MM.1S (cell line): ENCODE measurements at regions not wholly inside any gene's neighbourhood (a gene's known extent, or its start where the extent isn't known, plus 50 kb on each side); places are given as distances from the start of the nearest gene placed in this dataset.

Experiments
- DNase-seq: peaks from one replicate; pipeline ENCODE4 v3.0.0-alpha.2; 2015
- H2AFZ ChIP-seq: fragments of 300-600 bp; sonication (generic); 2 replicates; pipeline ENCODE4 v1.6.0; 2016; ENCODE audit warnings: antibody characterized with exemption, low read length
- H3F3A ChIP-seq: fragments of 300-600 bp; sonication (generic); 2 replicates; pipeline ENCODE4 v1.6.1; 2016; ENCODE audit warnings: mild to moderate bottlenecking, antibody characterized with exemption, low read length, moderate library complexity, mixed read lengths; ENCODE audit not compliant: insufficient read depth
- H3K27ac ChIP-seq: fragments of 300-600 bp; sonication (generic); 2 replicates; pipeline ENCODE4 v1.5.1; 2016; ENCODE audit warnings: mild to moderate bottlenecking, low read length
- H3K27me3 ChIP-seq: fragments of 300-600 bp; sonication (generic); replicated peaks from 2 replicates; pipeline ENCODE4 v1.6.0; 2016; ENCODE audit warnings: low read length; ENCODE audit not compliant: insufficient read depth
- H3K36me3 ChIP-seq: fragments of 300-600 bp; sonication (generic); replicated peaks from 2 replicates; pipeline ENCODE4 v1.6.1; 2016; ENCODE audit warnings: mild to moderate bottlenecking, low read length, mixed read lengths; ENCODE audit not compliant: insufficient read depth
- H3K4me1 ChIP-seq: fragments of 300-600 bp; sonication (generic); 2 replicates; pipeline ENCODE4 v1.6.1; 2016; ENCODE audit warnings: low read length, mixed read lengths
- H3K4me2 ChIP-seq: fragments of 300-600 bp; sonication (generic); 2 replicates; pipeline ENCODE4 v1.6.0; 2016; ENCODE audit warnings: low read depth, low read length
- H3K4me3 ChIP-seq: fragments of 300-600 bp; sonication (generic); 2 replicates; pipeline ENCODE4 v1.5.1; 2016; ENCODE audit warnings: low read length, mixed read lengths
- H3K79me2 ChIP-seq: fragments of 300-600 bp; sonication (generic); 2 replicates; pipeline ENCODE4 v1.6.1; 2016; ENCODE audit warnings: mixed run types, low read length, mixed read lengths
- H3K9ac ChIP-seq: fragments of 300-600 bp; sonication (generic); 2 replicates; pipeline ENCODE4 v1.6.1; 2016; ENCODE audit warnings: low read length, mixed read lengths
- H3K9me2 ChIP-seq: fragments of 300-600 bp; sonication (generic); replicated peaks from 2 replicates; pipeline ENCODE4 v1.6.1; 2016; ENCODE audit warnings: mild to moderate bottlenecking, low read length, mixed read lengths; ENCODE audit not compliant: insufficient read depth
- H3K9me3 ChIP-seq: fragments of 300-600 bp; sonication (generic); replicated peaks from 2 replicates; pipeline ENCODE4 v1.6.1; 2016; ENCODE audit warnings: mild to moderate bottlenecking, low read length, mixed read lengths; ENCODE audit not compliant: insufficient read depth
- H4K20me1 ChIP-seq: fragments of 300-600 bp; sonication (generic); 2 replicates; pipeline ENCODE4 v1.6.1; 2016; ENCODE audit warnings: mild to moderate bottlenecking, low read length, moderate library complexity, mixed read lengths; ENCODE audit not compliant: insufficient read depth
- CTCF ChIP-seq: fragments of 300-600 bp; sonication (generic); IDR thresholded peaks from 2 replicates; pipeline ENCODE4 v1.5.1; 2016; ENCODE audit warnings: antibody characterized with exemption, low read length, mixed read lengths
- EZH2 ChIP-seq: fragments of 300-600 bp; sonication (generic); optimal IDR thresholded peaks from 2 replicates; pipeline ENCODE3; 2017; ENCODE audit warnings: low read depth, mild to moderate bottlenecking, antibody characterized with exemption, low read length, mixed read lengths
- EZH2phosphoT487 ChIP-seq: fragments of 300-600 bp; sonication (generic); IDR thresholded peaks from 2 replicates; pipeline ENCODE4 v1.6.1; 2018; ENCODE audit warnings: antibody characterized with exemption, low read length

DNA sequence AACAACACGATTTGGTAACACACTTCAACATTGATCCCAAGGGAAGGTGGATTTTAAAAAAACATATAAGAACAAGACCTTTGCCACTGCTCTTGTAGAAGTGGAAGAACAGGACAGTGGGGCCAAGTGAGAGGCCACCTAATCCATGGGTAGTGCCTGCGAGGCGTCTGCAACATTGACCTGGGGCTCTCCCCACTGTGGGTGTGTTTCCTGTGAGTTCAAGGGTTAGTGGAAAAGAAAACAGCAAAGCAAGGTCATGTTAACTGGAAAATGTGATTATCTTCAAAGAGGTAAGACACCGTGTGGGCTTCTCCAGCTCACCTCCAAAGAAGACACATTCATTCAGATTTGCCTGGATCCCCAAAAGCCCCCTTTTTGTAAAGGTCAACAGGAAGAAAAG is 327.0 kb downstream of the UQCRFS1 start:
- no peak overlapping the region for H3K9ac ChIP-seq
- no peaks in the 10 kb centered on the region for H3K9me2 ChIP-seq
- H3K4me1 ChIP-seq = no peaks in the 10 kb centered on the region
- H3K79me2 ChIP-seq = no peaks in the 10 kb centered on the region
- no peak overlapping the region for H3K4me3 ChIP-seq
- H3K27ac ChIP-seq = no peak overlapping the region
- H3K4me2 ChIP-seq = no peak overlapping the region
- H3F3A ChIP-seq = no peaks in the 10 kb centered on the region
- H4K20me1 ChIP-seq = no peaks in the 10 kb centered on the region
- peaks cover 48% of the 10 kb centered on the region for H3K27me3 ChIP-seq
- no peak overlapping the region for H2AFZ ChIP-seq
- H3K36me3 ChIP-seq = no peaks in the 10 kb centered on the region
- H3K9me3 ChIP-seq = no peaks in the 10 kb centered on the region
- no peak for DNase-seq
- TF ChIP-seq CTCF = no peak
- no peak for TF ChIP-seq EZH2phosphoT487
- TF ChIP-seq EZH2 = no peak

DNA sequence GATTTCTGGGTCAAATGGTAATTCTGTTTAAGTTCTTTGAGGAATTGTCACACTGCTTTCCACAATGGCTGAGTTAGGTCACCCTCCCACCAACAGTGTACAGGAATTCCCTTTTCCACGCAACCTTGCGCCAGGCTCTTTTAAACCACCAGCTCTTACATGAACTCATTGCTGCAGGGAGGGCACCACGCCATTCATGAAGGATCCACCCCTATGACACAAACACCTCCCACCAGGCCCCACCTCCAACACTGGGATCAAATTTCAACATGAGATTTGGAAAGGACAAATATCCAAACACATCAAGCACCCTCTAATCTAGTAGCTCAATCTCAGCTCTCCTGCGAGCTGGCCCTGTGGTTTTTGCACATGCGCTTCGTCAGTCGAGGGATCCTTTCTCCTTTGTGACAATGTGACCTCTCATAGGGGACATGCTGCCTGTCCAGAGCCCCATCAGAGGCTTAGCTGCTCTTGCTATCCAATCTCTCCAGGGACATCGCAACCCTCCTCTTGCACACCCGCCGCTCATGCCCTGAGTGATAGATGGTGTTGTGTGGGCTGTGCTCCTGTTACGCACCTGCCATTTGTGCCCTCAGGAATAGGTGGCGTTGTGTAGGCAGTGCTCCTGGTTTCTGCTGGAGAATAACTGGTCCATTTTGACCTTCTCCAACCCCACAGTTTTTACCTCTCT is 328.0 kb downstream of the UQCRFS1 start:
- H3K4me1 ChIP-seq = no peaks in the 10 kb centered on the region
- H2AFZ ChIP-seq = no peak overlapping the region
- no peak overlapping the region for H3K27ac ChIP-seq
- no peaks in the 10 kb centered on the region for H3F3A ChIP-seq
- no peaks in the 10 kb centered on the region for H3K9me2 ChIP-seq
- no peak overlapping the region for H3K4me3 ChIP-seq
- no peaks in the 10 kb centered on the region for H3K9me3 ChIP-seq
- TF ChIP-seq CTCF (no peak), EZH2 (no peak), EZH2phosphoT487 (no peak)
- H3K36me3 ChIP-seq = no peaks in the 10 kb centered on the region
- H3K79me2 ChIP-seq = no peaks in the 10 kb centered on the region
- H3K9ac ChIP-seq = no peak overlapping the region
- peaks cover 44% of the 10 kb centered on the region for H3K27me3 ChIP-seq
- DNase-seq = no peak
- no peak overlapping the region for H3K4me2 ChIP-seq
- no peaks in the 10 kb centered on the region for H4K20me1 ChIP-seq

DNA sequence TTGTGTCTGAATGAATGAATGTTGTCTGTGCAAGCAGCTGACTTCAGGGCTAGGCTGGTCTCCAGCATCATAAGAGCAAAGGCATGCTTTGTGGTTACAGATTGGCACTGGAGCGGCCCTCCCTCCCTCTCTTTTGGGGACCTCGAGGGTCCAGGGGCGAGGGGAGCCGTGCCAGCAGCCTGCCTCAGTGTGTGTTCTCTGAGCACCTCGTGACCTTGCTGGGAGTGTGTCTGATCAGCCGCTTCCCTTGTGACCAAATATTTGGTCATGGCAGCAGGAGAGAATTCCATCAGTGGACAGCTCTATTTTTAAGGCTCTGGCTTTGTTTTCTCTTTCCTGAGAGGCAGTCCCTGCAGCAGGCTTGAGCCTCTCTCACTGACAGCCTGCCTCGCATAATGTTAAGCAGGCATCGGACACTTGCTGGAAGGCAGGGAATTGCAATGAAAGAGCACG is 329.7 kb downstream of the UQCRFS1 start:
- Histone ChIP-seq H3K9ac (no peak overlapping the region), H3K4me2 (no peak overlapping the region), H3K4me1 (no peaks in the 10 kb centered on the region), H3K9me3 (no peaks in the 10 kb centered on the region), H3K27me3 (peaks cover 27% of the 10 kb centered on the region), H3K9me2 (no peaks in the 10 kb centered on the region), H2AFZ (no peak overlapping the region), H3K79me2 (no peaks in the 10 kb centered on the region), H3K4me3 (no peak overlapping the region), H3K36me3 (no peaks in the 10 kb centered on the region), H3F3A (no peaks in the 10 kb centered on the region), H4K20me1 (no peaks in the 10 kb centered on the region), H3K27ac (no peak overlapping the region)
- TF ChIP-seq EZH2 (no peak), CTCF (no peak), EZH2phosphoT487 (no peak)
- no peak for DNase-seq
